C4-2B (cell line): ENCODE measurements at regions not wholly inside any gene's neighbourhood (a gene's known extent, or its start where the extent isn't known, plus 50 kb on each side); places are given as distances from the start of the nearest gene placed in this dataset.

Experiments used
- CTCF ChIP-seq: fragments of 450-650 bp; conservative IDR thresholded peaks from 2 replicates; pipeline ENCODE4 v1.5.1; 2017; ENCODE audit warnings: mild to moderate bottlenecking
- ZFX ChIP-seq: fragments of 450-650 bp; IDR thresholded peaks from 2 replicates; pipeline ENCODE4 v1.6.1; 2017

GRCh38 chr9:107867738-107868137 lies 378.2 kb upstream of the KLF4 start:
- TF ChIP-seq CTCF, result no peak
- no peak for TF ChIP-seq ZFX
